HL-60 (cell line): ENCODE measurements at regions not wholly inside any gene's neighbourhood (a gene's known extent, or its start where the extent isn't known, plus 50 kb on each side); places are given as distances from the start of the nearest gene placed in this dataset.

Experiments used
- DNase-seq, 2 experiments: peaks; one replicate each; pipeline ENCODE4 v3.0.0-alpha.2; 2010 to 2020; ENCODE audit warnings: low read depth in 1 of 2, low spot score in 1 of 2
- H3K27ac ChIP-seq: fragments of 250-450 bp; sonication (Bioruptor Pico); replicated peaks from 2 replicates; pipeline ENCODE4 v1.5.1; 2020; ENCODE audit warnings: mild to moderate bottlenecking, moderate library complexity
- H3K27me3 ChIP-seq: fragments of 250-450 bp; sonication (Bioruptor Pico); 2 replicates; pipeline ENCODE4 v1.5.1; 2021; ENCODE audit warnings: mild to moderate bottlenecking, moderate library complexity; ENCODE audit not compliant: insufficient read depth, poor library complexity, severe bottlenecking
- H3K4me3 ChIP-seq: replicated peaks from 2 replicates; pipeline ENCODE4 v1.5.1; 2011; ENCODE audit warnings: mild to moderate bottlenecking, control low read depth, low read length; ENCODE audit not compliant: insufficient read depth
- GABPA ChIP-seq: IDR thresholded peaks from 2 replicates; pipeline ENCODE4 v1.6.1; 2012; ENCODE audit warnings: low read depth
- POLR2AphosphoS5 ChIP-seq: IDR thresholded peaks from 2 replicates; pipeline ENCODE4 v1.6.1; 2012; ENCODE audit warnings: low read depth
- SPI1 ChIP-seq: IDR thresholded peaks from 2 replicates; pipeline ENCODE4 v1.6.1; 2012; ENCODE audit warnings: low read depth, mild to moderate bottlenecking, borderline replicate concordance
- TF ChIP-seq, protein P1 (sequence below): IDR thresholded peaks from one replicate; pipeline ENCODE4 v1.5.1; 2011; ENCODE audit warnings: low read length, control low read depth, inconsistent platforms; ENCODE audit not compliant: insufficient read depth
- TF ChIP-seq, protein P2 (sequence below): IDR thresholded peaks from 2 replicates; pipeline ENCODE4 v1.6.1; 2012; ENCODE audit warnings: low read depth; ENCODE audit not compliant: insufficient replicate concordance

DNA sequence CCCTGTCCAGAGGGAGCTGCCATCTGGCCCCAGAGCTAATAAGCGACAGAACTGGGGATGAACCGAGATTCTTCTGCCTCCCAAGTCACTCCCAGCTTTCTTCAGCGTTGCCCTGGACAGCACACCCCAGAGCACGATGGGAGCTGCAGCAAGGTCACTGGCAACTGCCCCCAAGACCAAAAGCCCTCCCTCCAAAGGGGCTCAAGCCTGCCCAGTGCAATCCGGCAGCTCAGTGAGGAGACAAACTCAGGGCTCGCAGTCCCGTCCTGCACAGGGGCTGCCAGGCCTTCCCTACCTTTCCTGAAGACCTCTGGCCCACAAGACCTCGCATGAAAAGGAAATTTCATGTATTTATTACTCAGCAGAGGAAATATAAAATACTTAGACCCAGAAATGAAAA, 174.8 kb downstream of the BCOR start:
- TF ChIP-seq, protein P1, sequence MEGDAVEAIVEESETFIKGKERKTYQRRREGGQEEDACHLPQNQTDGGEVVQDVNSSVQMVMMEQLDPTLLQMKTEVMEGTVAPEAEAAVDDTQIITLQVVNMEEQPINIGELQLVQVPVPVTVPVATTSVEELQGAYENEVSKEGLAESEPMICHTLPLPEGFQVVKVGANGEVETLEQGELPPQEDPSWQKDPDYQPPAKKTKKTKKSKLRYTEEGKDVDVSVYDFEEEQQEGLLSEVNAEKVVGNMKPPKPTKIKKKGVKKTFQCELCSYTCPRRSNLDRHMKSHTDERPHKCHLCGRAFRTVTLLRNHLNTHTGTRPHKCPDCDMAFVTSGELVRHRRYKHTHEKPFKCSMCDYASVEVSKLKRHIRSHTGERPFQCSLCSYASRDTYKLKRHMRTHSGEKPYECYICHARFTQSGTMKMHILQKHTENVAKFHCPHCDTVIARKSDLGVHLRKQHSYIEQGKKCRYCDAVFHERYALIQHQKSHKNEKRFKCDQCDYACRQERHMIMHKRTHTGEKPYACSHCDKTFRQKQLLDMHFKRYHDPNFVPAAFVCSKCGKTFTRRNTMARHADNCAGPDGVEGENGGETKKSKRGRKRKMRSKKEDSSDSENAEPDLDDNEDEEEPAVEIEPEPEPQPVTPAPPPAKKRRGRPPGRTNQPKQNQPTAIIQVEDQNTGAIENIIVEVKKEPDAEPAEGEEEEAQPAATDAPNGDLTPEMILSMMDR = no peak
- TF ChIP-seq SPI1 (no peak), GABPA (no peak), POLR2AphosphoS5 (no peak)
- TF ChIP-seq, protein P2, sequence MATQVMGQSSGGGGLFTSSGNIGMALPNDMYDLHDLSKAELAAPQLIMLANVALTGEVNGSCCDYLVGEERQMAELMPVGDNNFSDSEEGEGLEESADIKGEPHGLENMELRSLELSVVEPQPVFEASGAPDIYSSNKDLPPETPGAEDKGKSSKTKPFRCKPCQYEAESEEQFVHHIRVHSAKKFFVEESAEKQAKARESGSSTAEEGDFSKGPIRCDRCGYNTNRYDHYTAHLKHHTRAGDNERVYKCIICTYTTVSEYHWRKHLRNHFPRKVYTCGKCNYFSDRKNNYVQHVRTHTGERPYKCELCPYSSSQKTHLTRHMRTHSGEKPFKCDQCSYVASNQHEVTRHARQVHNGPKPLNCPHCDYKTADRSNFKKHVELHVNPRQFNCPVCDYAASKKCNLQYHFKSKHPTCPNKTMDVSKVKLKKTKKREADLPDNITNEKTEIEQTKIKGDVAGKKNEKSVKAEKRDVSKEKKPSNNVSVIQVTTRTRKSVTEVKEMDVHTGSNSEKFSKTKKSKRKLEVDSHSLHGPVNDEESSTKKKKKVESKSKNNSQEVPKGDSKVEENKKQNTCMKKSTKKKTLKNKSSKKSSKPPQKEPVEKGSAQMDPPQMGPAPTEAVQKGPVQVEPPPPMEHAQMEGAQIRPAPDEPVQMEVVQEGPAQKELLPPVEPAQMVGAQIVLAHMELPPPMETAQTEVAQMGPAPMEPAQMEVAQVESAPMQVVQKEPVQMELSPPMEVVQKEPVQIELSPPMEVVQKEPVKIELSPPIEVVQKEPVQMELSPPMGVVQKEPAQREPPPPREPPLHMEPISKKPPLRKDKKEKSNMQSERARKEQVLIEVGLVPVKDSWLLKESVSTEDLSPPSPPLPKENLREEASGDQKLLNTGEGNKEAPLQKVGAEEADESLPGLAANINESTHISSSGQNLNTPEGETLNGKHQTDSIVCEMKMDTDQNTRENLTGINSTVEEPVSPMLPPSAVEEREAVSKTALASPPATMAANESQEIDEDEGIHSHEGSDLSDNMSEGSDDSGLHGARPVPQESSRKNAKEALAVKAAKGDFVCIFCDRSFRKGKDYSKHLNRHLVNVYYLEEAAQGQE = no peak
- no peak overlapping the region for H3K27ac ChIP-seq
- H3K4me3 ChIP-seq = no peak overlapping the region
- no peaks in the 10 kb centered on the region for H3K27me3 ChIP-seq
- DNase-seq = no peak

DNA sequence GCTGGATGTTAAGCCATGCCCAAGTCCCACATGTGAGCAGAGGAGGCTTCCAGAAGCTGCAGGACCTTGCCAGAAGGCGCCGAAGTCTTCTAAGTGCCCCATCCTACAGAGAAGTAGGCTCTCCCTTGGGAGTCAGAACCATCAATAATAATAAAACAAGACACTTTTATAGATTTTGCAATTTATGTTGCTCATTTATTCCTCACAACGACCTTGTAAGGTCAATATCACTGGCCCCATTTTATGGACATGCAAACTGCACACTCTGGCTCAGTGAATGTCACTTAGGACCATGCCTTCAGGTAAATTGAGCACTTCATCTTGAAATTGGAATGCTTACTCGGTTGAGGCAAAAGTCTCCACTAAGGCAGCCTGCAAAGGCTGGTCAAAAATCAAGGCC, 170.4 kb downstream of the BCOR start:
- DNase-seq = no peak
- H3K27ac ChIP-seq = no peak overlapping the region
- H3K4me3 ChIP-seq = no peak overlapping the region
- H3K27me3 ChIP-seq = no peaks in the 10 kb centered on the region
- TF ChIP-seq, protein P2 = no peak
- no peak for TF ChIP-seq GABPA
- TF ChIP-seq, protein P1 = no peak
- no peak for TF ChIP-seq SPI1
- TF ChIP-seq POLR2AphosphoS5 = no peak

DNA sequence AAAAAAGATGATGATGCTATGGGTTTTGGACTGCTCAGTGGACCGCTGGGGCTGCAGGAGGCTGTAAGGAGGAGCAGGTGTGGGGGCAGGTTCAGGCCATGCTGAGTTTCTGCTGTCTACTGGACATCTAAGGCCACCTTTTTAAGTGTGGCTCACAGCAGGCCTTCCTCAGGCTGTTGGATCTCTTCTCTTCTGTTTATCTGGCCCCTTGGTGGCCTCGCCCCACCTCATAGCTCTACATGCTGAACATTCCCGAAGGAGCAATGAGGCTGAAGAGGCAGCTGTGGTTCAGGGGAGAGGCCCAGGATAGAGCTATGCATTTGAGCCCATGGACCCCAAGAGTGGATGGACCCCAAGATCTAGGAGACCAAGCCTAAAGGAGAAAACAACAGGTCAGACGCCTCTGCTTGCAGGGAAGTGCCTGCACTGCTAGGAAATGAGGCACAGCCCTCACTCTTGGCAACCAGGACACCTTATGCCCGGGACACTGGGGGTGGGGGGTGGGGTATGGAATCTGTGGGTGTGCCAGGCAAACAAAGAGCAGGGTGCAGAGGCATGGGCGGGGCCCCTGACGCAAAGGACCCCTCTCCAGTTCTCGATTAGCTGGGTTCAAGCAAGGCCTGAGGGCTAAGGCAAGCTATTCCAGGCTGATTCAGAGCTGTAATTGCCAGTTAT, 168.9 kb downstream of the BCOR start:
- H3K27me3 ChIP-seq = no peaks in the 10 kb centered on the region
- no peak for DNase-seq
- no peak overlapping the region for H3K4me3 ChIP-seq
- TF ChIP-seq SPI1 (no peak), POLR2AphosphoS5 (no peak)
- TF ChIP-seq, protein P2 = no peak
- H3K27ac ChIP-seq = no peak overlapping the region
